HG03066 (cell line): ENCODE measurements at regions not wholly inside any gene's neighbourhood (a gene's known extent, or its start where the extent isn't known, plus 50 kb on each side); places are given as distances from the start of the nearest gene placed in this dataset.
"Not testable (repeated sequence)": the region's sequence is repeated elsewhere in the genome, so short reads cannot be mapped to it uniquely, and the experiment has no call there.

Experiments used
- ATAC-seq: cut with Tn5 transposase; IDR thresholded peaks from one replicate; pipeline ENCODE4 v1.9.1; 2021; ENCODE audit warnings: low read depth; ENCODE audit not compliant: unreplicated experiment

- ATAC-seq, result no peak
Observed at GRCh38 chr7:24127930-24128329, 156.1 kb upstream of the NPY start.

- no peak for ATAC-seq
Observed at GRCh38 chr7:24129597-24129996, 154.4 kb upstream of the NPY start.

GRCh38 chr7:24130631-24131030 is 153.4 kb upstream of the NPY start:
- no peak for ATAC-seq

GRCh38 chr7:24133691-24134090 is 150.3 kb upstream of the NPY start:
- ATAC-seq, result no peak

GRCh38 chr7:24134535-24134934 is 149.5 kb upstream of the NPY start:
- no peak for ATAC-seq

GRCh38 chr7:24135003-24135817 is 148.8 kb upstream of the NPY start:
- ATAC-seq, result no peak

- ATAC-seq, result no peak
Observed at GRCh38 chr7:24137338-24137737, 146.7 kb upstream of the NPY start.

GRCh38 chr7:24138343-24138742 is 145.6 kb upstream of the NPY start:
- ATAC-seq, result no peak

- ATAC-seq, result no peak
Observed at GRCh38 chr7:24140001-24140400, 144.0 kb upstream of the NPY start.

- no peak for ATAC-seq
Observed at GRCh38 chr7:24141874-24142509, 142.0 kb upstream of the NPY start.

- ATAC-seq, result no peak
Observed at GRCh38 chr7:24143547-24143946, 140.4 kb upstream of the NPY start.

GRCh38 chr7:24151944-24152343 is 132.0 kb upstream of the NPY start:
- no peak for ATAC-seq

- no peak for ATAC-seq
Observed at GRCh38 chr7:24152356-24152755, 131.6 kb upstream of the NPY start.

GRCh38 chr7:24152877-24153472 is 131.0 kb upstream of the NPY start:
- no peak for ATAC-seq

- no peak for ATAC-seq
Observed at GRCh38 chr7:24157666-24158065, 126.3 kb upstream of the NPY start.

- no peak for ATAC-seq
Observed at GRCh38 chr7:24158975-24159374, 125.0 kb upstream of the NPY start.

- no peak for ATAC-seq
Observed at GRCh38 chr7:24164401-24164800, 119.6 kb upstream of the NPY start.

GRCh38 chr7:24169077-24169624 is 114.8 kb upstream of the NPY start:
- ATAC-seq, result no peak

- ATAC-seq, result not testable (repeated sequence)
Observed at GRCh38 chr7:24171951-24172350, 112.0 kb upstream of the NPY start.

- ATAC-seq, result no peak
Observed at GRCh38 chr7:24172856-24173255, 111.1 kb upstream of the NPY start.

- ATAC-seq, result no peak
Observed at GRCh38 chr7:24175603-24176002, 108.4 kb upstream of the NPY start.
